ENCODE measurements at regions not wholly inside any gene's neighbourhood (a gene's known extent, or its start where the extent isn't known, plus 50 kb on each side); places are given as distances from the start of the nearest gene placed in this dataset.
"Not testable (repeated sequence)": the region's sequence is repeated elsewhere in the genome, so short reads cannot be mapped to it uniquely, and the experiment has no call there.

DNA sequence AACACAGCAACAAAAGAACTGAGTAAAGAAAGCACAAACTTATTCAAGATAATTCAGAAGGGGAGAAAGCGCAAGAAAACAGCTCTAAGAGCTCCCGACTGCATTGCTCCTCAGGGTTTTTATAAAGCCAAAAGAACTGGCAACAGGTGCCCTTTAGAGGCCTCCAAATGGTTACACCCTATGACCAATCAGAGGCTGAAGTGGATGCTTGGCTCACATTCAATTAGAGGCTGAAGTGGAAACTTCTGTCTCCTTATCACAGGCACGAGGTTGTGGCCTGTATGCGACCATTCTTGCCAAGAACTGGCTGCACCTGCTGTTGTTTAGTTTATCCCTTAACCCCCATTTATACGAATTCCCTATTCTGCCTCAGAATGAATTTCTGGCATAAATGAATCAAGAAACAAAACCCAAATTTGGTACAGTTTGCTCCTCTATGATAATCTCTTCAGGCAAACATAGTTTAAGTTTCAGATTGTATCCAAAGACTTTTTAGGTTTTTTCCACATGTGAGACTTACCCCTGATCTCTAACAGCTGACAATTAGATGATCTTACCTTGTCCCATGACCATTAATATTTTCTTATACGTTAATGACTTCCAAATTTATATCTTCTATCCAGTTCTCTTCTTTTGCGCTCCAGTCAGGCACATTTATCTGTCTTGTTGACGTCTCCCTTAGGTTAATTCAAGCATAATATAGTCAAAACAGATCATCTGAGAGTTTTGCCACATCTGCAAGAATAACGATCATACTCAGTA lies 504.8 kb downstream of the NXPH1 start:
- no peak for ATAC-seq

DNA sequence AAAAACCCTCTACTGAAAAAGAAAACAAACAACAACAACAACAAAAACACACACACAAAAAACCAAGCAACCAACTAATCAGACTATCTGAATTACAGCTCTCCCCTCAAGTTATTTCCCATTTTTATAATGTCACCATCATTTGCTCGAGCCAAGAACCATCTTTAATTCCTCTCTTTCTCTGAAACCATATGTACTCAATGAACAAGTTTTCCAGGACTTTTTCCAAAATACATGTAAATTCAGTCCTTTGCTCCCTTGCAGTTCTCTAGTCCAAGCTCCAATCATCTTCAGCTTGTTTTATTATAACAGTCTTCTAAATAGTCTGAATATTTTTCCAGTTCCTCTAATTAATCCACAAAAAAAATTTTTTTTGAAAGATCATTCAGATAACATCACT lies 506.0 kb downstream of the NXPH1 start:
- ATAC-seq: no peak

DNA sequence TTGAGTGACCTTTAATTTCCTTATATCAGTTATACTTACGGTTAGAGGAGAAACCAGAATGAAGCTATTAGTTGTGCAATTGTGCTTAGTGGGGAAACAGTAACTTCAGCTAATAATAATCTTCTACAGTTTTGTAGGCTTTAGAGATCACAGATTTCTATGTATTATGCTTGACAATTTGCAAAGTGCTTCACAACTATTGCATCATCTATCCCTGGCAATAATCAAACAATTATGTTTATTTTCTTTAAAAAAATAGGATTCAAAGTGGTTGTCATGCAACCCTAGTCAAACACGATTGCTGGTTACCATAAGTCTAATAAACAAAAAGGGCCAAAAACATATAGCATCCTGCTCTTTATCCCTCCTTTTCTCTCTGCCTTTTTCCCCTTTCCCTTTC lies 530.3 kb downstream of the NXPH1 start:
- no peak for ATAC-seq

DNA sequence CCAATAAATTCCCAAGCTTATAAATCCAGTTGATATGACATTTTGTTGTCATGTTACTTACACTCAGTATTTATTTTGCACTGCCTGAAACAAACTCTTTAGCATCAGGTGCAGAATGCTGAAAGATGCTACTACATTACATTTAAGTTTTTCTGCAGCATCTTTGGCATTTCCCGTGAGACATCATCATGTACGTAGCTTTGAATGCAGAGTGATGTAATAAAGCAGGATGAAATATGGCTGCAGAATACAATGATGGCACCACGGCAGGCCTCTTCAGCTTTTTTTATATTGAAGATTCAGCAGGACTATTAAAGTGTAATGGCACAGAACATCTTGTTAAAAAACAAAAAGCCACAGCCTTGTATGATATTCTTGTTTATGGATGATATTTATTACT lies 531.8 kb downstream of the NXPH1 start:
- no peak for ATAC-seq

DNA sequence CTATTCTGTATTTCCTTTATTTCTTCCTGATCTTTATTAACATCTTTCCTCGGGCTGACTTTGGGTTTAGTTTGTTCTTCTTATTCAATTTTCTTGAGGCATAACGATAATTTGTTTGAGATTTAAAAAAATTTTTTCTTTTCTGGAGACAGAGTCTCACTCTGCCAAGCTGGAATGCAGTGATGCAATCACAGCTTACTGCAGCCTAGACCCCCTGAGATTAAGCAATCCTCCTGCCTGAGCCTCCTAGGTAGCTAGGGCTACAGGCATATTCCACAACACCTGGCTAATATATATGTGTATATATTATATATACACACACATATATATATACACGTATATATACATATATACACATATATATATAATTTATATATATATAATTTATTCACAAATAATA lies 540.2 kb downstream of the NXPH1 start:
- no peak for ATAC-seq

DNA sequence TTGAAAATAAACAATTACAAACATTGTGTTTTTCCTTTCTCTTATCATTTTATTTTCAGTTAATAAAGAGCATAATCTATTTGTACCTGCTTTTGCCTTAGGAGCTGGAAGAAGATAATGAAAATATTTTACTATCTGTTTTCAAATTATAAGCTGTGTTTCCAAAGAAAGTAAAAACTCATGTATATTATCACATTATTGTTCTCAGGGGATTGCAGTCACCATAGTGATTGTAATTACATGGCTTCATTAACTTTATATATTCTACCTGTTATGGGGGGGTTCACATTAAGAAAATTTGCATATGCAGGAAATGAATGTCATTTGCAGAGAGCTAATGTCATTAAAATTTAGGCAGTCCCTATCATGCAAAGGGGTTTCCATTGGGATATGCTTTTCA lies 542.3 kb downstream of the NXPH1 start:
- no peak for ATAC-seq

DNA sequence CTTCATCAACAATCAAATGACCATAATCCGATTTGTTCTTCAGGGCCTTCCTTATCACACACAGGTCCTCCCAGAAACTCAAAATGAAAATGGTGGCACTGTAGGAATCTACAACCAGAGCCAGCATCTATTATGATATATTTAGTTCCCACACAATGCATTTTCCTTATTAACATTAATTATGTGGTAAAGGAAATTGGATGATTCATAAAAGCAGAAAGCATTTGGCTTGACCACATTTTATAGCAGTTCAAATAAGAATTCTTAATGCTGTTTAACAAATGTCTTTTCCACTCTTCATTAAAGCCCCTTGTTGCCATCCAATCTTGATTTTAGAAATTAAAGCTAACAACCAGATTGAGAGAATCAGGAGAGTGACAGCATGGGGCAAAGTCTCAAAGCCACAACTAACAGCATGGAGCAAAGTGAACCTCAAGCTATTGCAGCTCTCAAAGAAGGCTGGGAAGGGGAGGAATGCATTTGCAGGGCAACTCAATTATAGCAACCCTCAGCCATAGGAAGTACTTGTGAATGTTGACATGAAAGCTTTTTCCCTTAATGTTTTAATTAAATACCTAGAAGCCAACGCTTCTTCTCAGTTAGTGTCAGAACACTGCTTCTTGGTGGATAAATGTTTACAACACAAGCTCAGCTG lies 549.1 kb downstream of the NXPH1 start:
- no peak for ATAC-seq

DNA sequence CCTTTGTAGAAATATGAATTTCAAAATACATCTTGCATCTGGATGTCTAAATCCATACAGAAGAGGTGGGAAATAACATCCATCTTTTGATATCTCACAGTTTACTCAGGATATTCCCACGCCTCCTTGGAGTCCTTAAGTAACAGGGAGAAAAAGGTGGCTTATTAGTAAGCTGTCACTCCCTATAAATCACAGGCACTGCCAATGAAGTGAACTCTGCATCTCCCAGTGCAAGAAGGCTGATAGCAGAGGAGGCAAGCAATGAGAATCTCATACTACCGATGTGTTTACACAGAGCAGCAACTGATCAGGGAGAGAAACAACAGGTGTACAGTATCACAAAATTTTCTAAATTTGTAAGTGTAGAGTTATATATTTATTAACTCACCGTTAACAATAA lies 551.8 kb downstream of the NXPH1 start:
- ATAC-seq: no peak

DNA sequence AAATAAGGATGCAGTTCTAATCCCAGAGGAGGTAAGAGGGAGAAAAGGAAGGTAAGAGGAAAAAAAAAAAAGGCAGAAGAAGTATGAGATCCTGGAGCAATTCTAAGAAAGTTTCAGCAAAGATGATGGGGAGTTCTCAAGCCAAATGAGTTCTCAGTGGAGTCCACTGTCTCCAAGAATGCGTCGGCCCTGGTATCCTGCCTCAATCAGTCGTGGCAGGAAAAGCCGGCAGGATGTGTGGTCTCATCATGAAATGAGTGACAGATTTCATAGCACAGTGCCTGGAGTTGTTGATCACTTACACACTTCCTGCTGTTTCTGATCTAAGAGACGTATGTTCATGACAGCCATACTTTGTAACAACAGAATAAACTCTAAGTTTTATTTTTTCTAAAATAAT lies 554.9 kb downstream of the NXPH1 start:
- no peak for ATAC-seq

DNA sequence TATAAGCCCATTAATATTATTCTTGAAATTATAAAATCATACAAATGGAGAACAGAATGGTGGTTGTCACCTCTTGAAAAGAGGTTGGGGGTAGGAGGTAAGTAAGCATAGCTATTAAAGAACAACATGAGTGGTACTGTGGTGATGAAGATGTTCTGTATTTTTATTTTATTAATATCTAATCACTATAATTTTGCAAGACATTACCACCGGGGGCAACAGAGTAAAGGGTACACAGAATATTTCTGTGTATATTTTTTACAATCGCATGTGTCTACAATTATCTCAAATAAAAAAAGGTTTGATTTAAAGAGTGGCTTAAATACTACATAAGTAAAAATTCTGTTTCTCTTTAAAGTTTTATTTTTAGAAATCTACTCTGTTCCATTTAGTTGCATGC lies 557.8 kb downstream of the NXPH1 start:
- no peak for ATAC-seq

DNA sequence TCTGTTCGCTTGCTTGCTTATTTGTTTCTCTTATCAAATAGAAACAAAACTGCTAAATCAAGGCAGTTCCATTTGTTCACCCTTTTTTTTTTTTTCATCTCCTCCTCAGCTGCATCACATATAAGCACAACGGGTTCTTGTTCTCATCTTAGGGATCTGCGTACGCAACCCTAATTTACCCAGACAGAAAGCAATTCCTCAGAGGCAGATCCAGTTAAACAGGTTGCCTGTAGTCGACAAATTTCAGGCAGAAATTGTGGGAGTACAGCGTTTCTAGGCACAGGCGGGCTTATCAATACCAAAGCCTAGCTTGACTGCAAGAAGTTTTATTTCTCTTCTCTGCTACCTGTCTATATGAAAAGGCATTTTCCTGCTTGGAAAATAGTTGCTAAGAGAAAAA lies 565.4 kb downstream of the NXPH1 start:
- no peak for ATAC-seq

DNA sequence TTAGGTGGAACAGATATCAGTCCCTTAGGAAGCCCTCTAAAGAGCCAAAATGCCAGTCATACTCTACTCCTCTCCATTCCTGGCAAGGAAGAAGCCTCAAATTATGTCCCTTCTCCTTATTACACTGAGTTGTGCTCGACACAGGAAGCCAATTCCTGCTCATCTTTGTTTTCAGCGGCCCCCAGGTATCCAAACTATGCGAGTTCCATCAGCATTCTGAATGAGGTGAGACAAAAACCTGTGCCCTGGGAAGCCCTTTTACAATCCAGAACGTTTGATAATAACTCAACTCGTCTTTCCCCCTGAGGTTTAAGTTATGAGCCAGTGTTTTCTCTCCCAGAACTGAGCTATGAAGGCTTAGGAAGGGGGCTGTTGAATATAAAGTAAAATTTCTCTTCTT lies 580.5 kb downstream of the NXPH1 start:
- no peak for ATAC-seq

DNA sequence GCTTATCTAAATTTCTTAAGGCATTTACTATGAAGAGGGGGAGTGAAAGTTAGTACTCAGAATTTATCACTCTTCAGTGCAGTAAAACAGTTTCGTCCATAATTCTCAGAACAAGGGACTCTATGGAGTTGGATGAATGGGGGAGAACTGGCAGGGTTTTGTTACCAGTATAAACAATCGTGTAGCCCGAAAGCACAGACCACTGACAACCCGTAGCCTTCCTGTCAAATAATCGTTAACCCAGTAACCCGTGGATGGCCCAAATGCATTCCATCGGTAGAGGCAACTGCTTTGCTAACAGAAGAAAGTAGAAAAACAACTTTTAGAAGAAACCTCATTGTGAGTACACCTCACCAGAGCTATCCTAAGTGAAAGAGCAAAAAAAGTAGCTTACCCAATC lies 583.9 kb downstream of the NXPH1 start:
- no peak for ATAC-seq

DNA sequence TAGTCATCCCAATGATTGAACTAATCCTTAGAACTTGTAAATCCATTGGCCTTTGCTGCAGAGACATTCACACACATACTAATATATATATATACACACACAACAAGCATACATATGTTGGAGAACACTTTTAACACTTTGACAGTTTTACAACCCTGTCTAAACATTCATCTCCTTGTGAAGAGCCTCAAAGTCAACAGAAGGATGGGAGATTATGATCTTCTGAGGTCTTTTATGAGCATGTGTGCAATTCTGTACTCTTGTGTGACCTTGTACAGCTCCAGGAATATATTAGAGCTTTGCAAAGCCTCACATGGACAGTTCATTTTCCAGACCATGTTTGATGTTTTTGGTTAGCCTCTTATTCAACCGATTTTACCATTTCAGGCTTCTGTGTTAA lies 589.0 kb downstream of the NXPH1 start:
- no peak for ATAC-seq

DNA sequence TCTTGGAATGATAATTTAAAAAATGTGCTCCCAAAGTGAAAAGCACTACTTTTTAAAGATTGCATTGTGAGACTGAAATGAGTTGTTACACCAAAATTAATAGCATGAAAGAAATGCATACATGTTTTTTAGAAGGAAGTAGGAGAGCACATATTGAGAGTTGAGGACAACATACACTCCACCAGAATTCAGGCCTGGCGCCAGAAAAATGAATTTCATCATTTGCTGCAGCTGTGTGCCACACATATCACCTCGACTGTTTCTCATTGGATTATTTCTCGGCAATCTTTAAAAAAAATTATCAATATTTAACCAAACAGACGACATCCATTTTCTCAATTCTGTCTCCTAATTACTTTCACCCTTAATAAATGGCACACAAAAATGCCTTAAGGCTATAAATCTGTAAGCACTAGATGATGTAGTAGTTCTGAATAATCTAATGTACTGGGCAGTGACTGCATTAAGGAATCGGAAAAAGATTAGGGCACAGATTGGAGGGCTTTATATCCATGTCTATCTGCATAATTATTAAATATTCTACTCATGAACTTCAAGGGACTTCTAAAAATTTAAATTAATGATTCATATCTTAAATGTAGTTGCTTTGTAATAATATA lies 590.4 kb downstream of the NXPH1 start:
- no peak for ATAC-seq

DNA sequence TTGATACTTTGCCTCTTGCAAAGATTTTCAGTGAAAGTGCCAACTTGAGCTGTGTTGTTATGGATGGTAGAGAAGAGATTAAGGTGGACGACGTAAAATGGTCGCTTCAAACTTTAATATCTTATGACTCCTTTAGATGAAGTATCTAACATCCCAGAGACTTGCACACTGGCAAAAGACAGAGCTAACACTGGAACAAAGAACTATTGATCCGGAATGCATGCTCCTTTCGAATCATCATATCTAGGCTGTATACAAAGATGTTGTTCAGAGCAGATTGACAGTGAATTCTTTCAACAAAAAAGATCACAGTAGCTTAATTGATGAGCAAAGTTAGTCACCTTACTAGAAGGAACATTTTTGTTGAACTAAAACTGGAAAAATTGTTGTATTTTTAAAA lies 592.7 kb downstream of the NXPH1 start:
- ATAC-seq: no peak

DNA sequence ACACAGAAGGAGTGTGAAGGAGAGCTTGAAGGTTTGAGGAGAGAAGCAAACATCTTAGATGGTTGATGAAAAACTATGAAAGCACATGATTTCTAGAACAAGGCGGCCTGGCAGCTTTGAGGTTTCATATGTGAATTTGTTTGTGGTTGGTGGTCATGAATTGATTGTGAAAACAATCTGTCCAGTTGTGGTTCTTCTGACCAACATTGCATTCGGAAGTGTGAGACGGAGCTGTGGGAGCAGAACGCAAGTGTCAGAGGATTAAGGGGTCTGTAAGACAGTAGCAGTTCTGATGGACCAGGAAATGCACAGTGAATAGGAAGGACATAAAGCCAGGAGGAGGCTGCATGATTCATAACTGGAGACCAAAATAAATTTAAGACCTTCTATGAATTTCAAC lies 594.6 kb downstream of the NXPH1 start:
- no peak for ATAC-seq

DNA sequence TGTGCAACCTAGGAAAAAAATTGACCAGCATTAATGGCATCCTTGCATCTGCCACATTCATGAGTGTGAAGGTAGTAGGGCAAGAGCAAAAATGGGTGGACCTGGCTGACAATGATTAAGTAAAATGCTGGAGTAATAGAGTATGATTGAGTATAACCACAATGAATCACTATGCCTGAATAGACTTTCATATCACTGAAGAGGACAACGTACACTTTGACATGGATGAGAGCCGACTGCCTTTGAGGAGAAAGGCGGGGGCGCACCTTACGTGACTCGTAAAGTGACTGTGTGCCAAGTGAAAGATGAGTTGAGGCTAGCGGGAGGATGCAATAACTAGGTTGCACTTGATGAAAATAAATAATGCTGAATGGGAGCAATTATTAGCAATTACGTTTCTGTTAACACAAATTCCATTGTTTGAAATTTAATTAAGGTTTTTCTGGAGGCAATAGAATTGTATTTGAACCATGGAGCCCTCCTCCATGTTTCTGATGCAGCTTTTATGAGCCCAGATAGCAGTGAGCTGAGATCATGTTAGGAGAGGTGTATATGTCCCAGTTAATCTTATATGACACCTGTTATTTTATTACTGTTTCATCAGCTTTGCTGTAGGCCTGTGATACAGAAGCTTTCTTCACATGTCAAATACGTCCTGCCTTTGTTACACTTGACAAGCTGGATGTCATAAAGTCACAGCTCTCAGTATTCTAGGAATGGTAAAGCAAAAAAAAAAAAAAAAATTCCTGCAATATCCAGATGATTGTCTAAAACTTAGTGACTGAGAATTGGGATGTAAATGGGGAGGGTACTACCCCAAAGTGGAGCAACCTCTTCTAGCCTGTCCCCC lies 596.5 kb downstream of the NXPH1 start:
- no peak for ATAC-seq

DNA sequence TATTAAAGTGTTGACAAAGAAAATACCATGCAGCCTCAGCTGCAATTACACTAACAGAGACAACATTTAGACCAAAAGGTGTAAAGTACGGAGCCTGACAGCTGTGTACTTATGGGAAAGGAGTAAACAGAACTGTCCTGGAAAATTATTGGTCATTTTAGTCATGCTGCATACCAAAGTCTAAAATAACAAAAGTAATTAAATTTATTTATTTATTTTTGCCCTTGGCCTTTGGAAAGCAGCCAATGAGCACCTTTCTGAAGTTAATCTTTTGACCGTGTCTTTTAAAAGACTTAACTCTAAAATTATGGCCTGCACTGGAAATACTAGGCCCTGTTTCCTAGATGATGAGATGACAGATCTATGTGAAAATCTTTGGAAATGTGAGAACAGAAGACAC lies 597.6 kb downstream of the NXPH1 start:
- no peak for ATAC-seq

DNA sequence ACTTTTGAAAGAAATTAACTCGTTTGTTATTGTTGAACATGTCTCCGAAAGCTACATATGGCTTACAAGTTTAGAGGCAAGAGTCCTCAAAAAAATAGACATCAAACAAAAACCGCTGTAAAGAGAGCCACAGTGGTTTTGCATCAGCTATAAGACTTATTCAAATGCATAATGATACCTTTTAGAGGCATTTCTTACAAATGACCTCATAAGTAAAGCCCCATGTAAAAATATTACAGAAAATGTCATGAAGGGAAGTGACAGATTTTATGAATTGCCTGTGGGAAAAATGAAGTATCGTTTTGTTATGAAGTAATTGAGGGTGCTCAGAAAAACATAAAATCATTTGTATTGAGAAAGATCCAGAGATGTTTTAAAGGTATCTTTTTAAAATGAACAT lies 598.0 kb downstream of the NXPH1 start:
- no peak for ATAC-seq

DNA sequence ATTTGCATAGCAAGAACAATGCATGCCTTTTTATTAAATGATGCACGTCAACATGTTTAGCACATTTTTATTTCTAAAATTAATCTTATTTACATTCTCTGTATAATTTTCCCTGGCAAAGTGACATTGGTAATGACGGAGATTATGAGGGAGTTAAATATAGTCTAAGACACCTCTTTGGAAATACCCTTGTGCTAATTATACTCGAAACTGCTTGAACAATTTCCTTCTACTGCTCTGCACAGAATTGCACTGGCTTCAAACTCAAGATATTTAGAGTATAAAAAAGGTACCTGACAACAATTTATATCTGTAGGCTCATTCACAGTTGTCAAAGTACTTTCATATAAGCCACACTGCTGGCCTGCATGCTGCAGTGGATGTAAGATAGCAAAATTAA lies 602.7 kb downstream of the NXPH1 start:
- no peak for ATAC-seq

DNA sequence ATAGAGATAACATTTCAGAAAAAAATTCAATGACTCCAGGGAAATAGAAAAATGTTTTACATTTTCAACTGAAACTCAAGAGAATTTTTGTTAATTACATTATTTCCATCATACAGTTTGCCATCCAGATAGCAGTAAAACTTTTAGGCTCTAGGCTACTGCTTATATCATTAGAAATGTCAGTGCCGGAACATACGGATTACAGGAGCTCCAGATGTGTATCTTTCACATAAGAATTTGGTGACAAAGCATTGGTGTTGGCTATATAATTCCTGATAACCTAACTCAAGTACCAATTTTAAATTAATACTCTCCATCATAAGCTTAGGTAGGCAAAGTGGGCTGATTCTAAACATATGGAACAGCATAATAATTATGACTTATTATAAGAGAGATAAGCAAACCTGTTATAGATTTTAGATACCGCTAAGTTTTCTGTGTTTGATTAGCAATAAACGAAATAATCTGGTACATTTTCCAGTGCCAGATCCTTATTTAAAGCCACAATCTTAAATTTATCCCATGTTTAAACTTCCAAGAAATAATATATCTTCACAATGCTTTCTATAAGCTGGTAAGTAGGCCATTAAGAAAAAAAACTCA lies 637.9 kb downstream of the NXPH1 start:
- no peak for ATAC-seq

DNA sequence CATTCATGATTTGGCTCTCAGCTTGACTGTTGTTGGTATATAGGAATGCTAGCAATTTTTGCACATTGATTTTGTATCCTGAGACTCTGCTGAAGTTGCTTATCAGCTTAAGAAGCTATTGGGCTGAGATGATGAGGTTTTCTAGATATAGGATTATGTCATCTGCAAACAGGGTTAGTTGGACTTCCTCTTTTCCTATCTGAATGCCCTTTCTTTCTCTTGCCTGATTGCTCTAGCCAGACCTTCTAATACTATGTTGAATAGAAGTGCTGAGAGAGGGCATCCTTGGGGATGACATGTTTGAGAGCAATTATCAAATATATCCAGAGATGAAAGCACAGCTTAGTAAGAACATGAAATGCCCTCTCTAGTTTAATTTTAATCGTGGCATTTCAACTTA lies 642.4 kb downstream of the NXPH1 start:
- ATAC-seq: not testable (repeated sequence)
